Left lung (tissue), 4 donors: ENCODE measurements at regions not wholly inside any gene's neighbourhood (a gene's known extent, or its start where the extent isn't known, plus 50 kb on each side); places are given as distances from the start of the nearest gene placed in this dataset.

Experiments used
- ATAC-seq: fragments of 200-7000 bp; cut with Tn5 transposase; one replicate; pipeline ENCODE4 v1.9.1; 2020; ENCODE audit warnings: moderate library complexity
- DNase-seq, 4 donors: peaks; one replicate each; pipeline ENCODE4 v3.0.0-alpha.2; 2013 to 2020
- H3K27ac ChIP-seq, 2 donors: fragments of 200-600 bp; sonication (generic) in 1 of 2; one replicate each; pipeline versions ENCODE4 v1.5.0 to v1.8.0; 2020 to 2021
- H3K27me3 ChIP-seq, 2 donors: fragments of 200-600 bp; sonication (generic) in 1 of 2; one replicate each; pipeline versions ENCODE4 v1.5.0 to v1.8.0; 2020 to 2021
- H3K36me3 ChIP-seq, 2 donors: fragments of 200-600 bp; sonication (generic) in 1 of 2; one replicate each; pipeline versions ENCODE4 v1.5.0 to v1.8.0; 2020 to 2021
- H3K4me1 ChIP-seq, 2 donors: fragments of 200-600 bp; one replicate each; pipeline ENCODE4 v1.8.0; 2021
- H3K4me3 ChIP-seq, 2 donors: fragments of 200-600 bp; sonication (generic) in 1 of 2; one replicate each; pipeline versions ENCODE4 v1.5.0 to v1.8.0; 2020 to 2021; ENCODE audit warnings: mild to moderate bottlenecking in 1 of 2
- H3K9me3 ChIP-seq, 2 donors: fragments of 200-600 bp; sonication (generic) in 1 of 2; one replicate each; pipeline versions ENCODE4 v1.5.0 to v1.8.0; 2020 to 2021
- CTCF ChIP-seq, 2 donors: fragments of 200-600 bp; sonication (generic) in 1 of 2; IDR thresholded peaks; one replicate each; pipeline versions ENCODE4 v1.5.0 to v1.8.0; 2021; ENCODE audit warnings: antibody characterized with exemption in 2 of 2
- intact Hi-C, 2 donors: fragments of 100-400 bp; cut with DNase I; formaldehyde crosslinking; loops; one replicate each; pipeline versions ENCODE4 v1.11.2 to v1.14.2; 2022
- donor health status: DM: no; HTN: yes; CAD: no.
- donor health status: DM: no; HTN: no; CAD: no.

- Histone ChIP-seq H3K27me3 (no peaks in the 10 kb centered on the region), H3K27ac (no peak overlapping the region), H3K4me1 (no peaks in the 10 kb centered on the region), H3K4me3 (no peak overlapping the region), H3K9me3 (no peaks in the 10 kb centered on the region), H3K36me3 (no peaks in the 10 kb centered on the region)
- TF ChIP-seq CTCF (IDR thresholded peaks at IDR 0.05): no peak
- no peak for ATAC-seq
- intact Hi-C loops: no loop called here
- no peak for DNase-seq
Observed at GRCh38 chr1:38115226-38115625, 68.6 kb upstream of the POU3F1 start.

- TF ChIP-seq CTCF (IDR thresholded peaks at IDR 0.05): no peak
- DNase-seq (no peak), ATAC-seq (no peak)
- Histone ChIP-seq H3K4me3 (no peak overlapping the region), H3K9me3 (no peaks in the 10 kb centered on the region), H3K36me3 (no peaks in the 10 kb centered on the region), H3K27ac (no peak overlapping the region), H3K27me3 (no peaks in the 10 kb centered on the region), H3K4me1 (no peaks in the 10 kb centered on the region)
- intact Hi-C loops: no loop called here
Observed at GRCh38 chr1:38114241-38115026, 67.8 kb upstream of the POU3F1 start.

GRCh38 chr1:38113159-38113666 is 66.6 kb upstream of the POU3F1 start:
- Histone ChIP-seq H3K27me3 (no peaks in the 10 kb centered on the region), H3K27ac (no peak overlapping the region), H3K9me3 (no peaks in the 10 kb centered on the region), H3K36me3 (no peaks in the 10 kb centered on the region), H3K4me3 (no peak overlapping the region), H3K4me1 (no peaks in the 10 kb centered on the region)
- no peak for TF ChIP-seq CTCF (IDR thresholded peaks at IDR 0.05)
- DNase-seq (no peak), ATAC-seq (no peak)
- intact Hi-C loops: no loop called here

GRCh38 chr1:38111589-38111988 is 65.0 kb upstream of the POU3F1 start:
- no peak overlapping the region for H3K4me3 ChIP-seq
- no peaks in the 10 kb centered on the region for H3K27me3 ChIP-seq
- no peak for TF ChIP-seq CTCF (IDR thresholded peaks at IDR 0.05)
- no peaks in the 10 kb centered on the region for H3K36me3 ChIP-seq
- no peaks in the 10 kb centered on the region for H3K9me3 ChIP-seq
- intact Hi-C loops: no loop called here
- no peak overlapping the region for H3K27ac ChIP-seq
- DNase-seq: no peak
- no peaks in the 10 kb centered on the region for H3K4me1 ChIP-seq
- no peak for ATAC-seq

- DNase-seq (no peak), ATAC-seq (no peak)
- Histone ChIP-seq H3K36me3 (no peaks in the 10 kb centered on the region), H3K4me3 (no peak overlapping the region), H3K9me3 (no peaks in the 10 kb centered on the region), H3K27ac (no peak overlapping the region), H3K27me3 (no peaks in the 10 kb centered on the region), H3K4me1 (no peaks in the 10 kb centered on the region)
- intact Hi-C loops: no loop called here
- no peak for TF ChIP-seq CTCF (IDR thresholded peaks at IDR 0.05)
Observed at GRCh38 chr1:38105267-38105666, 58.7 kb upstream of the POU3F1 start.
